Endodermal cell (in vitro differentiated cells): ENCODE measurements at regions not wholly inside any gene's neighbourhood (a gene's known extent, or its start where the extent isn't known, plus 50 kb on each side); places are given as distances from the start of the nearest gene placed in this dataset.

Experiments used
- DNase-seq: peaks from one replicate; pipeline ENCODE4 v3.0.0-alpha.2; 2017
- H3K27ac ChIP-seq: 2 replicates; pipeline ENCODE4 v1.5.1; 2013; ENCODE audit warnings: mild to moderate bottlenecking, low read depth, low read length, moderate library complexity
- H3K27me3 ChIP-seq: 2 replicates; pipeline ENCODE4 v1.6.1; 2013; ENCODE audit warnings: mild to moderate bottlenecking, low read length, moderate library complexity; ENCODE audit not compliant: insufficient read depth, control insufficient read depth, poor library complexity, severe bottlenecking
- H3K36me3 ChIP-seq: 2 replicates; pipeline ENCODE4 v1.7.0; 2013; ENCODE audit warnings: mild to moderate bottlenecking, low read length, moderate library complexity; ENCODE audit not compliant: control insufficient read depth, insufficient read depth
- H3K4me1 ChIP-seq: one replicate; pipeline ENCODE4 v1.7.0; 2013; ENCODE audit warnings: low read length; ENCODE audit not compliant: control insufficient read depth, insufficient read depth
- H3K4me3 ChIP-seq: 2 replicates; pipeline ENCODE4 v1.5.1; 2013; ENCODE audit warnings: mild to moderate bottlenecking, low read length, moderate library complexity
- H3K9ac ChIP-seq: 2 replicates; pipeline ENCODE4 v1.6.1; 2013; ENCODE audit warnings: mild to moderate bottlenecking, low read length, moderate library complexity; ENCODE audit not compliant: poor library complexity, severe bottlenecking; ENCODE audit errors: extremely low read depth
- H3K9me3 ChIP-seq: 2 replicates; pipeline ENCODE4 v1.6.1; 2013; ENCODE audit warnings: mild to moderate bottlenecking, low read length, moderate library complexity; ENCODE audit not compliant: control insufficient read depth
- H3K27ac Mint-ChIP-seq: 2 replicates; pipeline ENCODE4 v1.8.0; 2020; ENCODE audit warnings: mixed read lengths
- H3K27me3 Mint-ChIP-seq: 2 replicates; pipeline ENCODE4 v1.8.0; 2021; ENCODE audit warnings: mild to moderate bottlenecking, mixed read lengths; ENCODE audit not compliant: insufficient read depth
- H3K36me3 Mint-ChIP-seq: 2 replicates; pipeline ENCODE4 v1.8.0; 2020; ENCODE audit warnings: low read depth, mixed read lengths
- H3K4me1 Mint-ChIP-seq: 2 replicates; pipeline ENCODE4 v1.8.0; 2020; ENCODE audit warnings: mixed read lengths
- H3K4me3 Mint-ChIP-seq: 2 replicates; pipeline ENCODE4 v1.8.0; 2020; ENCODE audit warnings: mild to moderate bottlenecking, moderate library complexity, mixed read lengths
- H3K9me3 Mint-ChIP-seq: 2 replicates; pipeline ENCODE4 v1.8.0; 2020; ENCODE audit warnings: mild to moderate bottlenecking, mixed read lengths
- WGBS, 2 experiments: methylation state at CpG; one replicate each; pipeline versions ENCODE4 v1.1.5 to v1.1.7; 2013; ENCODE audit warnings: missing lambda C conversion rate in 2 of 2, mixed read lengths in 1 of 2; ENCODE audit not compliant: insufficient coverage in 1 of 2, insufficient read length in 1 of 2; 5-methylcytosine and 5-hydroxymethylcytosine counted together
- TF ChIP-seq, protein P1 (sequence below): fragments of 200-600 bp; sonication (generic); conservative IDR thresholded peaks from 2 replicates; pipeline ENCODE4 v1.5.0; 2021; ENCODE audit warnings: antibody characterized with exemption, mild to moderate bottlenecking

DNA sequence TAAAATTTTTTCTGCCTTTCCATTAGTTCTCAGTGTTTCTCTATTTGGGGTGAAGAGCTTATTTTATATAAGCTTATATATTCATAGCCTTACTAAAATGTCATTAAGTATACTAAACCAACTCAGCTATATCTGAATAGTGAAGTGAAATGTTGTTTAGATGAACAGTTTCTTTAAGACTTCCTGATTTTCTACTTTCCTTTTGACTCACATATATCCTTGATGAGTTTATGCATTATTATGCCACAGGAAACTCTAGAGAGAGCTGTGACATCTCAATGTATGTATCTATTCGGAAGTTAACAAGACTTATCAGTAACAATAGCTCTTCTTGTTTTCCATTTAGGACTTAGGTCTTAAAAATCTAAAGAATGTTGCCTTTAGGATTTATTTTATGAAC, 1491.8 kb upstream of the IGFBP7 start:
- Histone ChIP-seq H3K36me3 (no peaks in the 10 kb centered on the region), H3K27me3 (no peaks in the 10 kb centered on the region), H3K9me3 (no peaks in the 10 kb centered on the region), H3K27ac (no peak overlapping the region), H3K4me1 (peaks cover 3% of the 10 kb centered on the region), H3K9ac (no peak overlapping the region), H3K4me3 (no peak overlapping the region)
- Mint-ChIP-seq H3K27ac (no peak overlapping the region), H3K9me3 (peaks cover 2% of the 10 kb centered on the region), H3K4me3 (no peak overlapping the region), H3K36me3 (peaks cover 3% of the 10 kb centered on the region), H3K27me3 (no peaks in the 10 kb centered on the region), H3K4me1 (no peaks in the 10 kb centered on the region)
- 90% methylated on average over 1 of the region's 1 CpG; no CpG with 5 or more reads in 1 of the 2 experiments for WGBS, 2 experiments
- TF ChIP-seq, protein P1, sequence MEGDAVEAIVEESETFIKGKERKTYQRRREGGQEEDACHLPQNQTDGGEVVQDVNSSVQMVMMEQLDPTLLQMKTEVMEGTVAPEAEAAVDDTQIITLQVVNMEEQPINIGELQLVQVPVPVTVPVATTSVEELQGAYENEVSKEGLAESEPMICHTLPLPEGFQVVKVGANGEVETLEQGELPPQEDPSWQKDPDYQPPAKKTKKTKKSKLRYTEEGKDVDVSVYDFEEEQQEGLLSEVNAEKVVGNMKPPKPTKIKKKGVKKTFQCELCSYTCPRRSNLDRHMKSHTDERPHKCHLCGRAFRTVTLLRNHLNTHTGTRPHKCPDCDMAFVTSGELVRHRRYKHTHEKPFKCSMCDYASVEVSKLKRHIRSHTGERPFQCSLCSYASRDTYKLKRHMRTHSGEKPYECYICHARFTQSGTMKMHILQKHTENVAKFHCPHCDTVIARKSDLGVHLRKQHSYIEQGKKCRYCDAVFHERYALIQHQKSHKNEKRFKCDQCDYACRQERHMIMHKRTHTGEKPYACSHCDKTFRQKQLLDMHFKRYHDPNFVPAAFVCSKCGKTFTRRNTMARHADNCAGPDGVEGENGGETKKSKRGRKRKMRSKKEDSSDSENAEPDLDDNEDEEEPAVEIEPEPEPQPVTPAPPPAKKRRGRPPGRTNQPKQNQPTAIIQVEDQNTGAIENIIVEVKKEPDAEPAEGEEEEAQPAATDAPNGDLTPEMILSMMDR: no peak
- no peak for DNase-seq

DNA sequence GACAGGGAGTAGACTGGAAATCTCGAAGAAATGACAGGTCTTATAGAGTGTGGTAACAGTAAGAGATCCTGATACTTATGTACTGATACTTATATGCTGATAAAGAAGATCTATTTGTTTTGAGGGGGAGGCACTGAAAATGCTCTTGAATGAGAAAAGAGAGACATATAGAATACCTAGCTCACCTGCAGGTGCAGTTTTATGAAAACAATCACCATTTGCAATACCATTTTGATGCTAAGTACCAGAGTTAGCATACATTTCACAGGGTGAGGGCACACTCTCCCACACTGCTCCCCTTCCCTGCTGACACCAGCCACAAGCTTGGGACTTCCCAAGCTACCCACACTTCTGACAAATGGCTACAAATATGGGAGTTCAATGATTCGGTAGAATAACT, 1490.1 kb upstream of the IGFBP7 start:
- Mint-ChIP-seq H3K27me3 (no peaks in the 10 kb centered on the region), H3K27ac (no peak overlapping the region), H3K4me1 (no peaks in the 10 kb centered on the region), H3K4me3 (no peak overlapping the region), H3K36me3 (peaks cover 3% of the 10 kb centered on the region), H3K9me3 (peaks cover 2% of the 10 kb centered on the region)
- no peak overlapping the region for H3K9ac ChIP-seq
- H3K4me3 ChIP-seq: no peak overlapping the region
- no peaks in the 10 kb centered on the region for H3K36me3 ChIP-seq
- TF ChIP-seq, protein P1: no peak
- H3K27me3 ChIP-seq: no peaks in the 10 kb centered on the region
- no peak overlapping the region for H3K27ac ChIP-seq
- WGBS, 2 experiments: 91 to 94% methylated on average over 2 of the region's 2 CpGs
- H3K4me1 ChIP-seq: peaks cover 3% of the 10 kb centered on the region
- DNase-seq: no peak
- no peaks in the 10 kb centered on the region for H3K9me3 ChIP-seq

DNA sequence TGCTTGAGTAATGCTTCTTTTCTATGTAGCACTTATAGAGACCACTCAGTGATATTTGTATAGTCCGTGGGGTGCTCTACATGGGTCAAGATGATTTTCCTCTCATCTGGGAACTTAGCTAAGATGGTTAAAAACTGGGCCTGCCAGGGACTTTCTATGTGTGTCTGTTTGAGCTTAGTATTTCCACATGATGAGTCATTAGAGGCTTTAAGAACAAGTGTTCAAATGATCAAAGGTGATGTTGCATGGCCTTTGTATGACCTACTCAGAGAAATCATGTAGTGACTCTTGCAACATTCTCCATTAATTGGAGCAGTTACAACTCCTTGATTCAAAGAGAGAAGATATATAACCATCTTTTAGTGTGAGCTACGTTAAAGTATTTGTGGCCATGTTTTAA, 1480.5 kb upstream of the IGFBP7 start:
- 79% methylated on average over 2 of the region's 2 CpGs; no CpG with 5 or more reads in 1 of the 2 experiments for WGBS, 2 experiments

More for the DNA sequence above, 1480.5 kb upstream of the IGFBP7 start:
- Histone ChIP-seq H3K27me3 (no peaks in the 10 kb centered on the region), H3K9ac (no peak overlapping the region), H3K36me3 (no peaks in the 10 kb centered on the region), H3K4me1 (no peaks in the 10 kb centered on the region), H3K27ac (no peak overlapping the region), H3K4me3 (no peak overlapping the region), H3K9me3 (no peaks in the 10 kb centered on the region)
- TF ChIP-seq, protein P1: no peak
- H3K27me3 Mint-ChIP-seq: no peaks in the 10 kb centered on the region
- H3K27ac Mint-ChIP-seq: no peak overlapping the region
- H3K4me3 Mint-ChIP-seq: no peak overlapping the region
- H3K36me3 Mint-ChIP-seq: no peaks in the 10 kb centered on the region
- no peaks in the 10 kb centered on the region for H3K9me3 Mint-ChIP-seq
- H3K4me1 Mint-ChIP-seq: no peaks in the 10 kb centered on the region
- DNase-seq: no peak
